ENCODE measurements at regions not wholly inside any gene's neighbourhood (a gene's known extent, or its start where the extent isn't known, plus 50 kb on each side); places are given as distances from the start of the nearest gene placed in this dataset.

GRCh38 chr15:47661661-47662180, 55.6 kb upstream of the SEMA6D start:
- no peak for TF ChIP-seq CTCF (conservative IDR thresholded peaks at IDR 0.05; ENCODE audit: low read depth, low read length)
- TF ChIP-seq EZH2 (IDR thresholded peaks at IDR 0.05; ENCODE audit: low read length, unreplicated experiment), result no peak
- no peak for TF ChIP-seq EZH2phosphoT487 (IDR thresholded peaks at IDR 0.05; ENCODE audit: borderline replicate concordance, low read length)

Measured in PC-3 (cell line).